Caco-2 (cell line): ENCODE measurements at regions not wholly inside any gene's neighbourhood (a gene's known extent, or its start where the extent isn't known, plus 50 kb on each side); places are given as distances from the start of the nearest gene placed in this dataset.

Source experiments
- BruUV-seq: library from RNA; stranded (reverse); fragments of 400-500 nt; replicated peaks from 2 replicates; lab custom pipeline; 2021; lab: Mats Ljungman, UMichigan
- CTCF ChIA-PET: fragments of 300-600 bp; sonication (Branson Sonifier 250); formaldehyde crosslinking; loops from one replicate; lab custom pipeline; 2022; ENCODE audit warnings: antibody characterized with exemption; lab: Charles Lee
- POLR2A ChIA-PET: fragments of 300-600 bp; sonication (Branson Sonifier 250); formaldehyde crosslinking; loops from one replicate; lab custom pipeline; 2022; ENCODE audit warnings: antibody characterized with exemption; lab: Charles Lee
- DNase-seq, 2 experiments: peaks; one replicate each; pipeline versions ENCODE4 v3.0.0 to v3.0.0-alpha.2; 2020 to 2022
- H3K27me3 ChIP-seq: replicated peaks from 2 replicates; pipeline ENCODE4 v1.6.0; 2011; ENCODE audit warnings: low read length; ENCODE audit not compliant: control insufficient read depth, insufficient read depth
- H3K36me3 ChIP-seq: 2 replicates; pipeline ENCODE4 v1.5.1; 2011; ENCODE audit warnings: low read length; ENCODE audit not compliant: control insufficient read depth, insufficient read depth
- H3K4me1 ChIP-seq: fragments of 250-450 bp; sonication (Bioruptor Pico); 2 replicates; pipeline ENCODE4 v1.5.1; 2020; ENCODE audit warnings: mild to moderate bottlenecking
- H3K4me3 ChIP-seq: 2 replicates; pipeline ENCODE4 v1.5.1; 2011; ENCODE audit warnings: low read depth, mild to moderate bottlenecking, control low read depth, low read length
- H3K9me3 ChIP-seq: fragments of 250-450 bp; sonication (Bioruptor Pico); 2 replicates; pipeline ENCODE4 v1.5.1; 2020; ENCODE audit warnings: mild to moderate bottlenecking, moderate library complexity
- H3K27ac Mint-ChIP-seq: one replicate; pipeline ENCODE4 v1.8.0; 2022; ENCODE audit warnings: mixed read lengths; ENCODE audit not compliant: unreplicated experiment
- H3K27me3 Mint-ChIP-seq: one replicate; pipeline ENCODE4 v1.8.0; 2022; ENCODE audit warnings: mixed read lengths; ENCODE audit not compliant: insufficient read depth, unreplicated experiment
- H3K36me3 Mint-ChIP-seq: one replicate; pipeline ENCODE4 v1.8.0; 2022; ENCODE audit warnings: mild to moderate bottlenecking, mixed read lengths; ENCODE audit not compliant: insufficient read depth, unreplicated experiment
- H3K4me1 Mint-ChIP-seq: one replicate; pipeline ENCODE4 v1.8.0; 2022; ENCODE audit warnings: low read depth, mixed read lengths; ENCODE audit not compliant: unreplicated experiment
- H3K4me3 Mint-ChIP-seq: one replicate; pipeline ENCODE4 v1.8.0; 2022; ENCODE audit warnings: mild to moderate bottlenecking, moderate library complexity, mixed read lengths; ENCODE audit not compliant: unreplicated experiment
- H3K9me3 Mint-ChIP-seq: one replicate; pipeline ENCODE4 v1.8.0; 2022; ENCODE audit warnings: mixed read lengths; ENCODE audit not compliant: unreplicated experiment
- intact Hi-C: fragments of 100-400 bp; cut with micrococcal nuclease; formaldehyde crosslinking; loops from one replicate; pipeline ENCODE4 v1.10.0; 2022; ENCODE audit not compliant: unreplicated experiment
- TF ChIP-seq, protein P1 (sequence below), 2 experiments: fragments of 200-600 bp in 1 of 2; IDR thresholded peaks; 1 replicate in 1 of 2; 2 replicates in 1 of 2; pipeline versions ENCODE4 v1.5.1 to v1.8.0; 2011 to 2022; ENCODE audit warnings: antibody characterized with exemption in 1 of 2, control low read depth in 1 of 2, inconsistent platforms in 1 of 2, low read depth in 1 of 2, low read length in 1 of 2, mild to moderate bottlenecking in 1 of 2, moderate library complexity in 1 of 2; ENCODE audit not compliant: insufficient read depth in 1 of 2, severe bottlenecking in 1 of 2, unreplicated experiment in 1 of 2

GRCh38 chr10:117457932-117458331, 82.7 kb upstream of the PDZD8 start:
- H3K9me3 Mint-ChIP-seq, result peaks cover 8% of the 10 kb centered on the region
- TF ChIP-seq, protein P1, sequence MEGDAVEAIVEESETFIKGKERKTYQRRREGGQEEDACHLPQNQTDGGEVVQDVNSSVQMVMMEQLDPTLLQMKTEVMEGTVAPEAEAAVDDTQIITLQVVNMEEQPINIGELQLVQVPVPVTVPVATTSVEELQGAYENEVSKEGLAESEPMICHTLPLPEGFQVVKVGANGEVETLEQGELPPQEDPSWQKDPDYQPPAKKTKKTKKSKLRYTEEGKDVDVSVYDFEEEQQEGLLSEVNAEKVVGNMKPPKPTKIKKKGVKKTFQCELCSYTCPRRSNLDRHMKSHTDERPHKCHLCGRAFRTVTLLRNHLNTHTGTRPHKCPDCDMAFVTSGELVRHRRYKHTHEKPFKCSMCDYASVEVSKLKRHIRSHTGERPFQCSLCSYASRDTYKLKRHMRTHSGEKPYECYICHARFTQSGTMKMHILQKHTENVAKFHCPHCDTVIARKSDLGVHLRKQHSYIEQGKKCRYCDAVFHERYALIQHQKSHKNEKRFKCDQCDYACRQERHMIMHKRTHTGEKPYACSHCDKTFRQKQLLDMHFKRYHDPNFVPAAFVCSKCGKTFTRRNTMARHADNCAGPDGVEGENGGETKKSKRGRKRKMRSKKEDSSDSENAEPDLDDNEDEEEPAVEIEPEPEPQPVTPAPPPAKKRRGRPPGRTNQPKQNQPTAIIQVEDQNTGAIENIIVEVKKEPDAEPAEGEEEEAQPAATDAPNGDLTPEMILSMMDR (IDR thresholded peaks at IDR 0.05; ENCODE audit: insufficient read depth in 1 of 2, low read depth in 1 of 2, low read length in 1 of 2, severe bottlenecking in 1 of 2, unreplicated experiment in 1 of 2), result no peak
- H3K27ac Mint-ChIP-seq, result no peak overlapping the region
- no peak for DNase-seq
- intact Hi-C loops, result no loop called here
- Histone ChIP-seq H3K36me3 (no peaks in the 10 kb centered on the region), H3K27me3 (no peaks in the 10 kb centered on the region), H3K4me1 (peaks cover 10% of the 10 kb centered on the region), H3K9me3 (peaks cover under 1% of the 10 kb centered on the region; the same call in 1 of the 2 replicates), H3K4me3 (no peak overlapping the region)
- no peaks in the 10 kb centered on the region for H3K36me3 Mint-ChIP-seq
- no TSS peak for BruUV-seq
- no peaks in the 10 kb centered on the region for H3K27me3 Mint-ChIP-seq
- no peaks in the 10 kb centered on the region for H3K4me1 Mint-ChIP-seq
- POLR2A ChIA-PET, result no interaction called here
- H3K4me3 Mint-ChIP-seq, result no peak overlapping the region
- CTCF ChIA-PET, result interaction anchor here (2.1 kb wide), 1 partner anchor 15 kb away, joined by 5 read pairs; no protein-coding TSS in a partner anchor

DNA sequence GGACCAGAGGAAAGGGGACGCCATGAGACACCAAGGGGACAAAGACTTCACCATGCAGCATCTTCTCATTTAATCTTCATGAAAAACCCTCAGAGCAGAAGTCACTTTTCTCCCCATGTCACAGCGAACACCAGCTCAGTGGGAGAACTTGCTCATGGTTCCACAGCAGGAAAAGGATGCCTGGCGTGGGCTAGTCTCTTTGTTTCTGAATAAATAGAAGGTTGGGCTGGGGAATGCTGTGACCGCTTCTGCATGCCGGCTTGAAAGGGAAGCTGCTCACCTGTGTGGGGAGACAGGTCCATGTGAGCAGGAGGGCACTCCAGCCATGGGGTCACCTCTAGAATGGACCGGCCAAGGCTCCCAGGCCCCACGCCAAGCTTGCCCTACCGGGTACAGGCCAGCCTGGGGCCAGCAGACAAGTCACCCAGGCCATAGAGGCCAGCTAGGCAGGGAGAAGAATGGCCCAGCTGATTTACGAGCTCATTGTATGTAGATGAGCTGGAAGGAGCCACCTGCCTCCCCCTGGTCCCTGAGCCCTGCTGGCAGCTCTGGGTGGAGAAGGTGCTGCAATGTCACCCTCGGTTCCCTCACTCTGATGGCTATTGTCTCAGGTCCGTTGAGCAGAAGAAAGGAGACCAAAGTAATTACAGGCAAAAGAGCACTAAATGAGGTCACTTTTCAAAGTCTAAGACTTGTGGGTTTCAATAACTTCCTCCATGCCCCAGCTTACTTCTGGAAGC, 82.0 kb upstream of the PDZD8 start:
- TF ChIP-seq, protein P1 (IDR thresholded peaks at IDR 0.05; ENCODE audit: insufficient read depth in 1 of 2, low read depth in 1 of 2, low read length in 1 of 2, severe bottlenecking in 1 of 2, unreplicated experiment in 1 of 2), result no peak
- DNase-seq, result no peak
- Histone ChIP-seq H3K27me3 (no peaks in the 10 kb centered on the region), H3K36me3 (no peaks in the 10 kb centered on the region), H3K9me3 (no peaks in the 10 kb centered on the region), H3K4me3 (no peak overlapping the region), H3K4me1 (peaks cover 8% of the 10 kb centered on the region)
- Mint-ChIP-seq H3K27ac (no peak overlapping the region), H3K4me3 (no peak overlapping the region), H3K27me3 (no peaks in the 10 kb centered on the region), H3K4me1 (no peaks in the 10 kb centered on the region), H3K9me3 (peaks cover 12% of the 10 kb centered on the region), H3K36me3 (no peaks in the 10 kb centered on the region)
- ChIA-PET CTCF (interaction anchor here (2.1 kb wide), 1 partner anchor 14 kb away, joined by 5 read pairs; no protein-coding TSS in a partner anchor), POLR2A (no interaction called here)
- intact Hi-C loops, result no loop called here
- BruUV-seq, result no TSS peak

DNA sequence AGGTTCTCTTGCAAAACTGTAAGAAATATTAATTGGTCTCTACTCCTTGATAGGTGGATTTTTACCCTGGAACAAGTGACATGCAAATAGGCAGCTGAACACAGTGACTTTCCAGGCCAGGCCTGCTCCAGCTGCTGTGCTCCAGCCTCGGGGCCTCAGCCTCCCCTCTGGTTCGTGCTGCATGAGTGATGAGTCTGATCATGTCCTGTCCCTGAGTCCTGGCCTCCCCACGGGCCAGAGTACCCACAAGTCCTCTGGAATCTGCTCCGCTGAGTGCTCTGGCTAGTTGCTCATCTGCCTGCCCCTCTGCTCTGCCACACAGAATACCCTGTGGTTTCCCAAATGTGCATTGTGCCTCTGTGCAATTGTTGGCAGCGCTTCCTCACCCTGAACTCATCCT, 80.1 kb upstream of the PDZD8 start:
- Histone ChIP-seq H3K4me3 (no peak overlapping the region), H3K36me3 (no peaks in the 10 kb centered on the region), H3K4me1 (no peaks in the 10 kb centered on the region), H3K27me3 (no peaks in the 10 kb centered on the region), H3K9me3 (no peaks in the 10 kb centered on the region)
- H3K4me1 Mint-ChIP-seq, result no peaks in the 10 kb centered on the region
- TF ChIP-seq, protein P1 (IDR thresholded peaks at IDR 0.05; ENCODE audit: insufficient read depth in 1 of 2, low read depth in 1 of 2, low read length in 1 of 2, severe bottlenecking in 1 of 2, unreplicated experiment in 1 of 2), result no peak
- no peaks in the 10 kb centered on the region for H3K36me3 Mint-ChIP-seq
- intact Hi-C loops, result no loop called here
- no peaks in the 10 kb centered on the region for H3K27me3 Mint-ChIP-seq
- no peak overlapping the region for H3K27ac Mint-ChIP-seq
- peaks cover 12% of the 10 kb centered on the region for H3K9me3 Mint-ChIP-seq
- DNase-seq, result no peak
- BruUV-seq, result no TSS peak
- no peak overlapping the region for H3K4me3 Mint-ChIP-seq
- ChIA-PET CTCF (interaction anchor here (1.3 kb wide), 1 partner anchor 22 kb away, joined by 3 read pairs; no protein-coding TSS in a partner anchor), POLR2A (no interaction called here)
